Loucy (cell line): ENCODE measurements at regions not wholly inside any gene's neighbourhood (a gene's known extent, or its start where the extent isn't known, plus 50 kb on each side); places are given as distances from the start of the nearest gene placed in this dataset.

Source experiments
- CTCF ChIP-seq: fragments of 200-600 bp; sonication (generic); conservative IDR thresholded peaks from 2 replicates; pipeline ENCODE4 v1.5.1; 2014; ENCODE audit warnings: mild to moderate bottlenecking, antibody characterized with exemption, low read length
- EZH2phosphoT487 ChIP-seq: fragments of 200-600 bp; IDR thresholded peaks from 2 replicates; pipeline ENCODE4 v1.6.1; 2018; ENCODE audit warnings: antibody characterized with exemption, mild to moderate bottlenecking, moderate library complexity, borderline replicate concordance

GRCh38 chr3:115236496-115236895, 89.4 kb upstream of the ZBTB20 start:
- no peak for TF ChIP-seq CTCF
- no peak for TF ChIP-seq EZH2phosphoT487
